ENCODE measurements at regions not wholly inside any gene's neighbourhood (a gene's known extent, or its start where the extent isn't known, plus 50 kb on each side); places are given as distances from the start of the nearest gene placed in this dataset.
A peak's percentile ranks its signal among the peaks of the same experiment; 100 is the strongest.

DNA sequence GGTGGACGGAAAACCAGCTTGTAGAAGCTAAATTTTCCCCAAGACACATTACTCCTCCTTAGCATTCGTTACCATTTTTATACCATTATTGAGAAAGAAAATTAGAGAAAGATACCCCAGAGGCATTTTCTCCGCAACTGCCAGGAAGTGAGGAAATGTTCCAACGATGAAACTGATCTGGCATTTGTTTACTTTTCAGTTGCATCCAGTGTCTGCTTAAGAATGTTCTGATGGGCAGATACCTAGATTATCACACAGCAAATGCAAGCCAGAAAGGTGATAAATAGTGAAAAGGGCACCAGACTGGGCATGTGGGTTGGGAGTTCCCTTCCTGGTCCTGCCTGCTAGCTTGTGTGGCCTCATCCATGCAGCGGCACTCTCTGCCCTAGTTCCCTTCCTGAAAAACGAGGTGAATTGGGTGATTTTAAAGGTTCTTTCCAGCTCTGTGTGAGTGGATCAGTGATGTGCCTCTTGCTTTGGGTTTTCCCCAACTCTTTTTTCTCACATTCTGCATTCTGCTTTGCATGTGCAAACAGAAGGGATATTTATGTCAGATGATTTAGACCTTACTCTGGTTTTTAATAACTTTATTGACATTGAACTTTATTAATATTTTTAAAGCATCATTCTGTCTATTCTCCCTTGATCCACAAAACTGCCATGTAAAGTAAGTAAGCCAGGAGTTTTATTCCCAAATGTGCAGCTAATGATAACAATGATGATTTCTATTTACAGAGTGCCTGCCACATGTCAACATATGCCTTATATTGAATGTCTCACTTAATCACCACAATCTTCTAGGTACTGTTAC is 139.6 kb downstream of the INSIG2 start:
- Mint-ChIP-seq H3K36me3 (ENCODE audit: low read depth) (no peaks in the 10 kb centered on the region), H3K9me3 (no peaks in the 10 kb centered on the region), H3K4me3 (ENCODE audit: low read depth) (no peak overlapping the region), H3K4me1 (ENCODE audit: low read depth) (peaks cover 15% of the 10 kb centered on the region), H3K27ac (no peak overlapping the region), H3K27me3 (ENCODE audit: low read depth) (peaks cover 40% of the 10 kb centered on the region)
- DNase-seq (ENCODE audit: low spot score) = no peak
- intact Hi-C loops (cut with micrococcal nuclease) = no loop called here

DNA sequence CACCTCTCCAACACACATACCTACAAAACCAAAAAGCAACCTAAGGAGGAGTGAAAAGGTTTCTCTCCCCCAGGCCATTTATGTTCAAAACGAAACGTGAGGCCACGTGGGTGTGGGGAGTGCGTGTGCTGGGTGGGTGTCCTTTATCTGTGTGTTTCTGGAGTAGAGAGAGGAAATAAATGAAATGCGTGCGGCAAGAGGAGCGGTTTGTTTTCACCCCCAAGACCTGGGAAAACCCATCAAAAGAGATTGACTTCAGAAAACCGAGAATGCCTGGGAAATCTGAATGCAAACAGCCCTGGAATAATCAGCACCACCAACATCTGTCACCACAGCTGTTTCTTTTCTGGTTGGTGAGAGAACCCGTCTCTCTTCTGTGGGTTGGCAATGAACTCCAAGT is 137.4 kb downstream of the INSIG2 start:
- no peak for DNase-seq (ENCODE audit: low spot score)
- intact Hi-C loops (cut with micrococcal nuclease) = no loop called here
- H3K9me3 Mint-ChIP-seq = no peaks in the 10 kb centered on the region
- H3K27ac Mint-ChIP-seq = no peak overlapping the region
- H3K4me3 Mint-ChIP-seq (ENCODE audit: low read depth) = no peak overlapping the region
- H3K27me3 Mint-ChIP-seq (ENCODE audit: low read depth) = peaks cover 55% of the 10 kb centered on the region
- H3K36me3 Mint-ChIP-seq (ENCODE audit: low read depth) = no peaks in the 10 kb centered on the region
- peaks cover 19% of the 10 kb centered on the region for H3K4me1 Mint-ChIP-seq (ENCODE audit: low read depth)

GRCh38 chr2:118224895-118225311 is 136.6 kb downstream of the INSIG2 start:
- Mint-ChIP-seq H3K27me3 (ENCODE audit: low read depth) (peaks cover 59% of the 10 kb centered on the region), H3K27ac (no peak overlapping the region), H3K9me3 (no peaks in the 10 kb centered on the region), H3K4me1 (ENCODE audit: low read depth) (peaks cover 19% of the 10 kb centered on the region), H3K4me3 (ENCODE audit: low read depth) (peak overlapping the region; percentile 59), H3K36me3 (ENCODE audit: low read depth) (no peaks in the 10 kb centered on the region)
- intact Hi-C loops (cut with micrococcal nuclease) = loop anchor here (1.0 to 5.0 kb wide), 2 partner anchors 85 to 178 kb away; no protein-coding TSS in a partner anchor
- DNase-seq (ENCODE audit: low spot score) = no peak

- DNase-seq (ENCODE audit: low spot score) = peak; percentile 27
- Mint-ChIP-seq H3K27me3 (ENCODE audit: low read depth) (peaks cover 62% of the 10 kb centered on the region), H3K4me1 (ENCODE audit: low read depth) (peaks cover 19% of the 10 kb centered on the region), H3K9me3 (no peaks in the 10 kb centered on the region), H3K36me3 (ENCODE audit: low read depth) (no peaks in the 10 kb centered on the region), H3K4me3 (ENCODE audit: low read depth) (peak overlapping the region; percentile 86), H3K27ac (peak overlapping the region; percentile 65)
- intact Hi-C loops (cut with micrococcal nuclease) = loop anchor here (1.0 to 5.0 kb wide), 2 partner anchors 86 to 177 kb away; no protein-coding TSS in a partner anchor
Measured at GRCh38 chr2:118223992-118224894, 136.0 kb downstream of the INSIG2 start.

DNA sequence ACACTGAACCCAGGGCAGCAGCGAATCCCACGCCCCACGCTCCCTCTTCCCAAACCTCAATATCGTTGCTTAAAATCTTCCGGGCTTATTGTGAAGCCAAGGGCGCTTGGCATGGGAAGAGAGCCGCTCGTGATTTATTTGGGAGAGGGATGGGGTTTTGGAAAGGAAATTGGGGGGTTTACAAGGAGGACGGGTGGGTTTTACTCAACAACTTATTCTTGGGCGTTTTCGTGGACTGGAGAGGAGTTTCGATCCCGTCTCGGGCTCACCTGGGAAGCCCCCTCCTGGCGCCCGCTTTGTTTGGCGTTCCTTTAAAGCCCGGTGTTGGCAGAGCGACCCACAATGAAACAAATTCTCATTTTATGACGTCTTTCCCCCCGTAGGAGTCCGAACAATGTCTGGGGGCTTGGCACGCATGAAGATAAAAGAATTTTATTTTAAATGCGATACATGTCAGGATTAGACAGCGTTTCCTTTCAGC is 135.3 kb downstream of the INSIG2 start:
- Mint-ChIP-seq H3K27ac (peak overlapping the region; percentile 65), H3K27me3 (ENCODE audit: low read depth) (peaks cover 64% of the 10 kb centered on the region), H3K4me1 (ENCODE audit: low read depth) (peaks cover 19% of the 10 kb centered on the region), H3K9me3 (no peaks in the 10 kb centered on the region), H3K36me3 (ENCODE audit: low read depth) (no peaks in the 10 kb centered on the region), H3K4me3 (ENCODE audit: low read depth) (peak overlapping the region; percentile 86)
- DNase-seq (ENCODE audit: low spot score) = no peak
- intact Hi-C loops (cut with micrococcal nuclease) = loop anchor here (5.0 kb wide), 1 partner anchor 176 kb away; no protein-coding TSS in a partner anchor

- DNase-seq (ENCODE audit: low spot score) = no peak
Measured at GRCh38 chr2:118222672-118223421, 134.6 kb downstream of the INSIG2 start.

GRCh38 chr2:118222273-118222594 is 134.0 kb downstream of the INSIG2 start:
- H3K27ac Mint-ChIP-seq = no peak overlapping the region
- no peaks in the 10 kb centered on the region for H3K36me3 Mint-ChIP-seq (ENCODE audit: low read depth)
- H3K27me3 Mint-ChIP-seq (ENCODE audit: low read depth) = peaks cover 64% of the 10 kb centered on the region
- intact Hi-C loops (cut with micrococcal nuclease) = loop anchor here (1.0 to 5.0 kb wide), 2 partner anchors 175 to 633 kb away; no protein-coding TSS in a partner anchor
- no peak overlapping the region for H3K4me3 Mint-ChIP-seq (ENCODE audit: low read depth)
- DNase-seq (ENCODE audit: low spot score) = no peak
- H3K9me3 Mint-ChIP-seq = no peaks in the 10 kb centered on the region
- peaks cover 19% of the 10 kb centered on the region for H3K4me1 Mint-ChIP-seq (ENCODE audit: low read depth)

More at GRCh38 chr2:118222672-118223421, 134.6 kb downstream of the INSIG2 start:
- intact Hi-C loops (cut with micrococcal nuclease) = loop anchor here (1.0 to 5.0 kb wide), 2 partner anchors 176 to 632 kb away; no protein-coding TSS in a partner anchor
- Mint-ChIP-seq H3K4me3 (ENCODE audit: low read depth) (peak overlapping the region; percentile 86), H3K36me3 (ENCODE audit: low read depth) (no peaks in the 10 kb centered on the region), H3K27ac (peak overlapping the region; percentile 65), H3K9me3 (no peaks in the 10 kb centered on the region), H3K4me1 (ENCODE audit: low read depth) (peaks cover 19% of the 10 kb centered on the region), H3K27me3 (ENCODE audit: low read depth) (peaks cover 65% of the 10 kb centered on the region)

DNA sequence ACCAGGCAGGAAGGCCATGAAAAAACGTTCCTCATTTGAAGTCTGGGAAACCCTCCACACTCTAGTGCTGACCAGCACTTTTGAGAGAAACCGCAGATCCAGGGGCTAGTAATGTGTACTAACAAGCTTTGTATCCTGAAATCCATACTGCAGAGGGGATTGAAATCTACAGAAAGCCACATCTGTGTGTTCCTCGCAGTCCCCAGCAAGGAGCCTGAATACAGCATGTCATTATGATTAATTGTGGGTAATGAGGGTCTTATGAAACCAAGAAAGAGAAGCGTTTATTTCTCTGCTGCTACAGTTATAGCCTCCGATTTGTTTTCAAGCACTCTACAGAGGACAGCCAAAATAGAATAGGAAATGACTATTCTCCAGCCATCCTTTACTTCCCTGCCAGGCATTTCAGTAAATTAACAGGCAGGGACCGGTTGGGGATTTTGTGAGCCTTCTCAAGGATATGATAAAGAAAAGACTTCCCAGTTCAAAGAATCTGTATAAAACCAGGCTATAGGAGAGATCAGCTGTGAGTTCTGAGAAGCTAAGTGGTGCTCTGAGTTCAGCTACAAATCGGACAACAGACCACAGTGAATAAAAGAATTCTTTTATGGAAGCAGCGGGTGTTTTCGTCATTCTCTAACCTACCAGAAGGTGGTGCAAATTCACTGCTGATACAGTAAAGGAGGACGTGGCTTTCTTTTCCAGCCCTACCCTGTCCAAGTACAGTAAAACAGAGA is 133.4 kb downstream of the INSIG2 start:
- Mint-ChIP-seq H3K27me3 (ENCODE audit: low read depth) (peaks cover 63% of the 10 kb centered on the region), H3K4me3 (ENCODE audit: low read depth) (no peak overlapping the region)

DNA sequence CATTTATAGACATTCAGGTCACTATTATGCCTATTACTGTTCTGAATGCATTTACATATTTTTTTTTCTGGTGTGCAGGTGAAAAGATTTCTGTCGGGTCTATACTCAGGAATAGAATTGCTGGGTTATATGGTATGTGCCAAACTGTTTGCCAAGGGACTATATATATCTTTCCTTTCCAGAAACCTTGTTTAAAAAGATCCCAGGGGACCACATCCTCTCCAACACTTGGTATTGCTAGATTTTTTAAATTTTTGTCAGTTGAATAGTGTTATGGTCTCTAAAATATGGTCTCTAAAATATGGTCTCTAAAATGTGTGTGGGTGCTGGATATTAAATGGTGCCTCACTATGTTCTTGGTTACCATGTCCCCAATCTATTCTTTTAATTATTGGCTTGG is 131.3 kb downstream of the INSIG2 start:
- peaks cover 12% of the 10 kb centered on the region for H3K4me1 Mint-ChIP-seq (ENCODE audit: low read depth)
- H3K27ac Mint-ChIP-seq = no peak overlapping the region
- H3K4me3 Mint-ChIP-seq (ENCODE audit: low read depth) = no peak overlapping the region
- peaks cover 59% of the 10 kb centered on the region for H3K27me3 Mint-ChIP-seq (ENCODE audit: low read depth)
- no peaks in the 10 kb centered on the region for H3K9me3 Mint-ChIP-seq
- intact Hi-C loops (cut with micrococcal nuclease) = loop anchor here (5.0 kb wide), 1 partner anchor 172 kb away; no protein-coding TSS in a partner anchor
- H3K36me3 Mint-ChIP-seq (ENCODE audit: low read depth) = no peaks in the 10 kb centered on the region
- no peak for DNase-seq (ENCODE audit: low spot score)

More for the DNA sequence above, 133.4 kb downstream of the INSIG2 start:
- intact Hi-C loops (cut with micrococcal nuclease) = loop anchor here (1.0 to 5.0 kb wide), 2 partner anchors 174 to 634 kb away; no protein-coding TSS in a partner anchor
- peaks cover 19% of the 10 kb centered on the region for H3K4me1 Mint-ChIP-seq (ENCODE audit: low read depth)
- no peak for DNase-seq (ENCODE audit: low spot score)
- no peak overlapping the region for H3K27ac Mint-ChIP-seq
- no peaks in the 10 kb centered on the region for H3K36me3 Mint-ChIP-seq (ENCODE audit: low read depth)
- H3K9me3 Mint-ChIP-seq = no peaks in the 10 kb centered on the region

GRCh38 chr2:118216224-118216623 is 128.0 kb downstream of the INSIG2 start:
- peaks cover 57% of the 10 kb centered on the region for H3K27me3 Mint-ChIP-seq (ENCODE audit: low read depth)
- intact Hi-C loops (cut with micrococcal nuclease) = no loop called here
- H3K36me3 Mint-ChIP-seq (ENCODE audit: low read depth) = no peaks in the 10 kb centered on the region
- no peak overlapping the region for H3K4me3 Mint-ChIP-seq (ENCODE audit: low read depth)
- no peaks in the 10 kb centered on the region for H3K4me1 Mint-ChIP-seq (ENCODE audit: low read depth)
- no peak for DNase-seq (ENCODE audit: low spot score)
- no peak overlapping the region for H3K27ac Mint-ChIP-seq
- H3K9me3 Mint-ChIP-seq = no peaks in the 10 kb centered on the region

GRCh38 chr2:118209727-118210126 is 121.5 kb downstream of the INSIG2 start:
- H3K27me3 Mint-ChIP-seq (ENCODE audit: low read depth) = peaks cover 38% of the 10 kb centered on the region
- DNase-seq (ENCODE audit: low spot score) = no peak
- no peaks in the 10 kb centered on the region for H3K9me3 Mint-ChIP-seq
- H3K36me3 Mint-ChIP-seq (ENCODE audit: low read depth) = no peaks in the 10 kb centered on the region
- H3K27ac Mint-ChIP-seq = no peak overlapping the region
- H3K4me3 Mint-ChIP-seq (ENCODE audit: low read depth) = no peak overlapping the region
- H3K4me1 Mint-ChIP-seq (ENCODE audit: low read depth) = no peaks in the 10 kb centered on the region
- intact Hi-C loops (cut with micrococcal nuclease) = no loop called here
